ENCODE measurements at regions not wholly inside any gene's neighbourhood (a gene's known extent, or its start where the extent isn't known, plus 50 kb on each side); places are given as distances from the start of the nearest gene placed in this dataset.

DNA sequence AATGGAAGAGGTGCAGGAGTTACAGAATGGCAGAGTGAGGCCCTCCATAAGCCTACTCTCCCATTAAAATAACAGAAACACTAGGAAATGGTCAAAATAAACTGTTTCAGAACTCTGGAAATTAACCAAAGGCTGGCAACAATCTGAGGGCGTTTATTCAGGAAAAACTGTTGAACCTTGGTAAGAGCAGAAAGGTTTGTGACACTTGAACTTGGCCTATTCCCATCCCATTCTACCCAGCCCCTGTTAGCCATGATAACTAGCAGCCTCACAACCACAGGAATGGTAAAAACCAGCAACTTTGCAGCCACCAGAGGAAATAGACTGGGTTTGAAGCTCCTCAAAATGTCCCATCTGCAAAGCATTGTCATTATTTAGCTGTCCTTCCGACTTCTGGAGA, 256.8 kb downstream of the RHOU start:
- CTCF ChIA-PET (ENCODE audit: low intra/inter-chr PET ratio, low total read pairs) = no interaction called here
- WGBS (ENCODE audit: low lambda C conversion rate) = 68% methylated on average over 2 of the region's 2 CpGs
- FAIRE-seq = no peak

More for the DNA sequence above, 256.8 kb downstream of the RHOU start:
- Histone ChIP-seq H3K27me3 (ENCODE audit: control insufficient read depth in 1 of 2, insufficient read depth in 2 of 2, low read length in 2 of 2) (no peaks in the 10 kb centered on the region), H4K20me1 (ENCODE audit: insufficient read depth, low read length) (no peaks in the 10 kb centered on the region), H3K36me3 (replicated peaks in 1 of 2; ENCODE audit: control insufficient read depth in 1 of 2, insufficient read depth in 2 of 2, low read length in 2 of 2) (no peaks in the 10 kb centered on the region), H3K27ac (ENCODE audit: extremely low read length, insufficient read depth, low read length) (no peak overlapping the region), H3K79me2 (ENCODE audit: insufficient read depth, low read length) (no peaks in the 10 kb centered on the region), H3K9me3 (ENCODE audit: low read length) (no peaks in the 10 kb centered on the region), H3K9ac (ENCODE audit: insufficient read depth, low read depth, low read length) (no peak overlapping the region), H3K4me2 (ENCODE audit: low read depth, low read length) (no peak overlapping the region), H3K4me3 (replicated peaks in 1 of 3; ENCODE audit: insufficient read depth in 1 of 3, low read depth in 2 of 3, low read length in 3 of 3) (no peak overlapping the region), H3K4me1 (ENCODE audit: insufficient read depth, low read length) (peaks cover 42% of the 10 kb centered on the region), H2AFZ (ENCODE audit: low read length) (no peak overlapping the region)
- POLR2A ChIA-PET = no interaction called here
- in situ Hi-C loops (cut with HindIII; ENCODE audit: extremely low pct_ligation_motif_present, low pct_unique_long_range_greater_than_20kb) (no loop called here), intact Hi-C loops (cut with micrococcal nuclease; ENCODE audit: unreplicated experiment) (no loop called here)
- ATAC-seq (no peak), DNase-seq (ENCODE audit: low spot score) (no peak)
- BruUV-seq (replicated peaks) = no TSS peak
- TF ChIP-seq SMC3 (IDR thresholded peaks at IDR 0.05; ENCODE audit: low read length) (no peak), ZNF883 (CRISPR knock-in tag; IDR thresholded peaks at IDR 0.05; ENCODE audit: not compliant biosample characterization) (no peak), YEATS4 (CRISPR knock-in tag; IDR thresholded peaks at IDR 0.05; ENCODE audit: borderline replicate concordance) (no peak), TARDBP (CRISPR knock-in tag; IDR thresholded peaks at IDR 0.05) (no peak), SIX1 (CRISPR knock-in tag; IDR thresholded peaks at IDR 0.05; ENCODE audit: borderline replicate concordance) (no peak), ZNF354B (CRISPR knock-in tag; IDR thresholded peaks at IDR 0.05) (no peak), DMAP1 (CRISPR knock-in tag; IDR thresholded peaks at IDR 0.05) (no peak), SMAD9 (CRISPR knock-in tag; IDR thresholded peaks at IDR 0.05) (no peak), BHLHE40 (IDR thresholded peaks at IDR 0.05; ENCODE audit: low read length) (no peak)
- TF ChIP-seq, protein P1, sequence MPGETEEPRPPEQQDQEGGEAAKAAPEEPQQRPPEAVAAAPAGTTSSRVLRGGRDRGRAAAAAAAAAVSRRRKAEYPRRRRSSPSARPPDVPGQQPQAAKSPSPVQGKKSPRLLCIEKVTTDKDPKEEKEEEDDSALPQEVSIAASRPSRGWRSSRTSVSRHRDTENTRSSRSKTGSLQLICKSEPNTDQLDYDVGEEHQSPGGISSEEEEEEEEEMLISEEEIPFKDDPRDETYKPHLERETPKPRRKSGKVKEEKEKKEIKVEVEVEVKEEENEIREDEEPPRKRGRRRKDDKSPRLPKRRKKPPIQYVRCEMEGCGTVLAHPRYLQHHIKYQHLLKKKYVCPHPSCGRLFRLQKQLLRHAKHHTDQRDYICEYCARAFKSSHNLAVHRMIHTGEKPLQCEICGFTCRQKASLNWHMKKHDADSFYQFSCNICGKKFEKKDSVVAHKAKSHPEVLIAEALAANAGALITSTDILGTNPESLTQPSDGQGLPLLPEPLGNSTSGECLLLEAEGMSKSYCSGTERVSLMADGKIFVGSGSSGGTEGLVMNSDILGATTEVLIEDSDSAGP (CRISPR knock-in tag; IDR thresholded peaks at IDR 0.05; ENCODE audit: borderline replicate concordance) = no peak
- TF ChIP-seq, protein P2, sequence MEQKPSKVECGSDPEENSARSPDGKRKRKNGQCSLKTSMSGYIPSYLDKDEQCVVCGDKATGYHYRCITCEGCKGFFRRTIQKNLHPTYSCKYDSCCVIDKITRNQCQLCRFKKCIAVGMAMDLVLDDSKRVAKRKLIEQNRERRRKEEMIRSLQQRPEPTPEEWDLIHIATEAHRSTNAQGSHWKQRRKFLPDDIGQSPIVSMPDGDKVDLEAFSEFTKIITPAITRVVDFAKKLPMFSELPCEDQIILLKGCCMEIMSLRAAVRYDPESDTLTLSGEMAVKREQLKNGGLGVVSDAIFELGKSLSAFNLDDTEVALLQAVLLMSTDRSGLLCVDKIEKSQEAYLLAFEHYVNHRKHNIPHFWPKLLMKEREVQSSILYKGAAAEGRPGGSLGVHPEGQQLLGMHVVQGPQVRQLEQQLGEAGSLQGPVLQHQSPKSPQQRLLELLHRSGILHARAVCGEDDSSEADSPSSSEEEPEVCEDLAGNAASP (CRISPR knock-in tag; IDR thresholded peaks at IDR 0.05; ENCODE audit: borderline replicate concordance) = no peak

Measured in HepG2 (cell line).